Right cardiac atrium (tissue), 5 donors: ENCODE measurements at regions not wholly inside any gene's neighbourhood (a gene's known extent, or its start where the extent isn't known, plus 50 kb on each side); places are given as distances from the start of the nearest gene placed in this dataset.

ENCODE experiments used
- ATAC-seq, 2 donors: fragments of 200-7000 bp; cut with Tn5 transposase; one replicate each; pipeline versions ENCODE4 v1.8.0 to v1.9.1; 2020; ENCODE audit warnings: moderate library complexity in 2 of 2, mild to moderate bottlenecking in 1 of 2
- DNase-seq, 3 donors: peaks; one replicate each; pipeline ENCODE4 v3.0.0-alpha.2; 2020
- H3K27ac ChIP-seq: one replicate; pipeline ENCODE4 v1.5.1; 2013; ENCODE audit warnings: mild to moderate bottlenecking, low read length, control low read depth, moderate library complexity
- H3K27me3 ChIP-seq: one replicate; pipeline ENCODE4 v1.6.1; 2013; ENCODE audit not compliant: control insufficient read depth, insufficient read depth
- H3K4me1 ChIP-seq: one replicate; pipeline ENCODE4 v1.6.1; 2013; ENCODE audit warnings: low read length; ENCODE audit not compliant: control insufficient read depth, insufficient read depth
- H3K4me3 ChIP-seq: one replicate; pipeline ENCODE4 v1.5.1; 2013; ENCODE audit warnings: low read length, control low read depth
- H3K9me3 ChIP-seq: one replicate; pipeline ENCODE4 v1.6.1; 2013; ENCODE audit warnings: low read length; ENCODE audit not compliant: control insufficient read depth
- WGBS: extraction: QIAGEN DNeasy Blood & Tissue Kit; methylation state at CpG from one replicate; pipeline ENCODE4 v1.1.7; 2013; 5-methylcytosine and 5-hydroxymethylcytosine counted together
- intact Hi-C, 4 donors: fragments of 100-400 bp; cut with DNase I; formaldehyde crosslinking; loops; one replicate each; pipeline versions ENCODE4 v1.11.0 to v1.14.0; 2022 to 2023
- donor health status: healthy with polysubstance abuse.
- donor health status: DM: no; HTN: yes; CAD: no.
- donor health status: DM: no; HTN: no; CAD: no.
- donor health status: DM: no; HTN: yes; CAD: no; lungs with severe emphysema.
- donor health status: DM: yes; HTN: yes; CAD: no.

- no peak for DNase-seq
- Histone ChIP-seq H3K4me1 (peaks cover 1% of the 10 kb centered on the region), H3K27me3 (no peaks in the 10 kb centered on the region), H3K27ac (peak overlapping the region; percentile 75), H3K9me3 (no peaks in the 10 kb centered on the region), H3K4me3 (no peak overlapping the region)
- intact Hi-C loops, result no loop called here
- 47% methylated on average over 6 of the region's 6 CpGs for WGBS
- ATAC-seq, result peak in 1 of 2 donors; percentile 42
Measured at GRCh38 chr12:125889742-125890141, 824.5 kb downstream of the AACS start.

DNA sequence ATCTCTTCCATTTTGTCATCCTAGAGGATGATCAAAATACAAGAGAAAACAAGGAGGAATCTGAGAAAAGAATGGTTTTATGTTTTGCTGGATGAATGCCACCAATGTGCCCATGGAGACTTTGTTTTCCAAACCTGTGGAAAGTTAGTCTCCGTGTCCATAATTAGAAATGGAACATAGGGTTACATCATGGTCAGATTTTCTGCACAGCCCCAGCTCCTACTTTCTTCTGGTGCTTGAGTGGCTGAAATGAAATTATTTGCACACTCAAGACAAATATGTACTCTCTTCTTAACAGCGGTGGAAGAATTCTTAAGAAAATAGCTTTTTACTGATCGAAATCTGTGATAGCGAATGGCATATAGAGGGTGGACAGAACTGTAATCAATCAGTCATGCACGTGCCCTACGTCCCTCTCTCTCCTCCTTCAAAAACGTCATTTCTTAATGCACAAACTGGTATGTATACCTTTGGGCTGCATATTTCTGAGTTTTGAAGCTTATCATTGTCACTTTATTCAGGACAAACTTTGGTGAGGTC, 825.2 kb downstream of the AACS start:
- H3K27ac ChIP-seq, result peak overlapping the region; percentile 62
- no peak for DNase-seq
- H3K4me3 ChIP-seq, result no peak overlapping the region
- H3K27me3 ChIP-seq, result no peaks in the 10 kb centered on the region
- WGBS, result 67% methylated on average over 7 of the region's 7 CpGs
- H3K4me1 ChIP-seq, result peaks cover 1% of the 10 kb centered on the region
- H3K9me3 ChIP-seq, result no peaks in the 10 kb centered on the region
- ATAC-seq, result peak in 1 of 2 donors; percentile 47
- intact Hi-C loops, result no loop called here

DNA sequence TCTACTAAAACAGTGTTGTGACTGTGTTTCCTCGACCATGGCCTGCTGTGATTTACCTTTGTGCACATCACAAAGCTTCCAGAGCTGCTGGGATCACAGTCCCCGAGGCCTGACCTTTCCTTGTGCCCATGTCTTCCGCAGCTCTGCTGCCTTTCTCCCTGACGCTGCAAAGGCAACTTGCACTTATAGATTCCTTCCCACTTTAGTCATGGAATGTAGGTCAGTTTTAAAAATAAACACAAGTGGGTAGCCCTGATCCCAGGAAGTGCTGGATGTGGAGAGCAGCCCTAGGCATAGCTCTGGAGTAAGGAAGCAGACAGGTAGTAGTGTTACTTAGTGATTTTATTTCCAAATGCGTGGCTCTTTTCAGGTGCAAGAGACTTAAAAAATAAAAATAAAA, 825.7 kb downstream of the AACS start:
- H3K27me3 ChIP-seq, result no peaks in the 10 kb centered on the region
- ATAC-seq (peak; percentile 84 to 88), DNase-seq (no peak)
- H3K4me1 ChIP-seq, result peaks cover 1% of the 10 kb centered on the region
- H3K4me3 ChIP-seq, result no peak overlapping the region
- 34% methylated on average over 5 of the region's 5 CpGs for WGBS
- intact Hi-C loops, result no loop called here
- peak overlapping the region; percentile 88 for H3K27ac ChIP-seq
- no peaks in the 10 kb centered on the region for H3K9me3 ChIP-seq

- 92% methylated on average over 1 of the region's 1 CpG for WGBS
- ATAC-seq, result no peak
- DNase-seq, result no peak
Measured at GRCh38 chr12:125892276-125892675, 827.0 kb downstream of the AACS start.

DNA sequence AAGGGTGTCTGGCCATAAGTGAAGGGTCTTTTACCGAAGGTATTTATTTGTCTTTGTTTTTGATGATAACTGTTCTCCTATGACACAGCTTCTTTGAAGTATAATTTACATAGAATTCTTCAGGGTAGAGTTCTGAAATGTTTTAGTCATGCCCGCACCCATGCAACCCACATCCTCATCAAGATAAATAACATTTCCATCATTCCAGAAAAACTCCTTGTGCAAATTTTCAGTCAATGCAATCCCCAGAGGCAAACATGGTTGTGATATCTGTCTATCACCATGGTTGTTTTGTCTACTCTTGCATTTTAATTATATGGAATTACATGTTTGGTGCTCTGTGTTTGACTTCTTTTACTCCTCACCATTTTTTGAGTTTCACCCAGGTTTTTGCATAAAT, 837.8 kb downstream of the AACS start:
- intact Hi-C loops, result no loop called here
- Histone ChIP-seq H3K9me3 (no peaks in the 10 kb centered on the region), H3K27ac (no peak overlapping the region), H3K4me1 (no peaks in the 10 kb centered on the region), H3K4me3 (no peak overlapping the region), H3K27me3 (no peaks in the 10 kb centered on the region)
- DNase-seq (no peak), ATAC-seq (no peak)
- 88% methylated on average over 2 of the region's 2 CpGs for WGBS

More at GRCh38 chr12:125892276-125892675, 827.0 kb downstream of the AACS start:
- intact Hi-C loops, result no loop called here
- Histone ChIP-seq H3K9me3 (no peaks in the 10 kb centered on the region), H3K27ac (no peak overlapping the region), H3K4me3 (no peak overlapping the region), H3K4me1 (peaks cover 1% of the 10 kb centered on the region), H3K27me3 (no peaks in the 10 kb centered on the region)

GRCh38 chr12:125907351-125907750, 842.1 kb downstream of the AACS start:
- DNase-seq, result no peak
- intact Hi-C loops, result no loop called here
- Histone ChIP-seq H3K4me3 (no peak overlapping the region), H3K9me3 (no peaks in the 10 kb centered on the region), H3K4me1 (no peaks in the 10 kb centered on the region), H3K27ac (no peak overlapping the region), H3K27me3 (no peaks in the 10 kb centered on the region)
- WGBS, result 67% methylated on average over 3 of the region's 3 CpGs
- ATAC-seq, result no peak

- no peak overlapping the region for H3K4me3 ChIP-seq
- 76% methylated on average over 12 of the region's 12 CpGs for WGBS
- intact Hi-C loops, result no loop called here
Measured at GRCh38 chr12:125919856-125920470, 854.7 kb downstream of the AACS start.

DNA sequence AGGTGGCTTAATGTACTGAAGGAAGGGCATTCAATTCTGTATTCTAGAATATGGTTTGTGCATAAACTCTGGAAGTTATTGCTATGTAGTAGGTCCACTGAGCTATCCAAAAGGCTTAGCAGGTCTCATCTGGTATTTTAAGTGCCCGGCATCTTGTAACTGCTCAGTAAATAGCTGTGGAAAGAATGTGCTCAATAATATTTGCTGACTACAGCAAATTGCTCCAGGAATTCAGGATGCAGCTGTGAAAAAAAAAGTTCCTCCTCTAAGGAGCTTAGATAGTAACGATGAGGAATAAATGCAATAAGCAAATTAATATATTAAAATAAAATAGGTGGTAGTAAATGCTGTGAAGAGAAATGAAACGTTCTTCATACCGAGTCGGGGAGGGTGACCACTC, 857.1 kb downstream of the AACS start:
- Histone ChIP-seq H3K27ac (no peak overlapping the region), H3K27me3 (no peaks in the 10 kb centered on the region), H3K9me3 (no peaks in the 10 kb centered on the region), H3K4me3 (no peak overlapping the region), H3K4me1 (no peaks in the 10 kb centered on the region)
- 65% methylated on average over 5 of the region's 5 CpGs for WGBS
- intact Hi-C loops, result no loop called here
- ATAC-seq (no peak), DNase-seq (no peak)

More at GRCh38 chr12:125919856-125920470, 854.7 kb downstream of the AACS start:
- Histone ChIP-seq H3K27ac (no peak overlapping the region), H3K27me3 (no peaks in the 10 kb centered on the region), H3K4me1 (no peaks in the 10 kb centered on the region), H3K9me3 (no peaks in the 10 kb centered on the region)
- ATAC-seq (no peak), DNase-seq (no peak)

GRCh38 chr12:125936502-125936901, 871.3 kb downstream of the AACS start:
- Histone ChIP-seq H3K4me1 (no peaks in the 10 kb centered on the region), H3K27me3 (no peaks in the 10 kb centered on the region), H3K27ac (no peak overlapping the region), H3K9me3 (no peaks in the 10 kb centered on the region), H3K4me3 (no peak overlapping the region)
- intact Hi-C loops, result no loop called here
- ATAC-seq (no peak), DNase-seq (no peak)
- 86% methylated on average over 1 of the region's 1 CpG for WGBS

DNA sequence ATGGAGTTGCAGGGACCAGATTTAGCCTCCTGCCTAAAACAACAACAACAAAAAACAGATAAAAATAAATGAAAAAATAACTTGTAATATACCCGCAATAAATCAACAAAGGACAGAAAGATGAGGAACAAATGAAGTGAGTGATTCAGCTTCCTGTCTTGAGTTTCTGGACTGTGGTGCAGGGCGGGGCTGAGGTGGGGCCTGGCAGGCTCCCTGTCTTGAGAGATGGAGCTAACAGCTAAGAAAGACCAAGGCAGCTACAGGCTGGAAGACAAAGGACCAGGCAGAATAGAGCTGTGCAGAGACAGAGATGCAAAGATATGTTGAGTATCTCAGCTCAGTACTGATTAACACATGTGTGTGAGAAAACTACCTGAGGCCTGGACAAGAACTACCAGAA, 879.2 kb downstream of the AACS start:
- no peak overlapping the region for H3K27ac ChIP-seq

GRCh38 chr12:125949471-125949870, 884.2 kb downstream of the AACS start:
- Histone ChIP-seq H3K9me3 (no peaks in the 10 kb centered on the region), H3K4me3 (no peak overlapping the region), H3K27ac (no peak overlapping the region), H3K4me1 (no peaks in the 10 kb centered on the region), H3K27me3 (no peaks in the 10 kb centered on the region)
- 81% methylated on average over 7 of the region's 7 CpGs for WGBS
- intact Hi-C loops, result no loop called here
- ATAC-seq, result no peak
- no peak for DNase-seq

More for the DNA sequence above, 879.2 kb downstream of the AACS start:
- no peak overlapping the region for H3K4me3 ChIP-seq
- intact Hi-C loops, result no loop called here
- no peaks in the 10 kb centered on the region for H3K27me3 ChIP-seq
- H3K4me1 ChIP-seq, result no peaks in the 10 kb centered on the region
- no peaks in the 10 kb centered on the region for H3K9me3 ChIP-seq
- 75% methylated on average over 2 of the region's 2 CpGs for WGBS
- no peak for ATAC-seq
- no peak for DNase-seq

- no peaks in the 10 kb centered on the region for H3K4me1 ChIP-seq
- DNase-seq (no peak), ATAC-seq (no peak)
- intact Hi-C loops, result no loop called here
- H3K27ac ChIP-seq, result no peak overlapping the region
- no peaks in the 10 kb centered on the region for H3K27me3 ChIP-seq
- no peak overlapping the region for H3K4me3 ChIP-seq
- 79% methylated on average over 4 of the region's 4 CpGs for WGBS
- H3K9me3 ChIP-seq, result no peaks in the 10 kb centered on the region
Measured at GRCh38 chr12:125954362-125954761, 889.1 kb downstream of the AACS start.
